ENCODE measurements at regions not wholly inside any gene's neighbourhood (a gene's known extent, or its start where the extent isn't known, plus 50 kb on each side); places are given as distances from the start of the nearest gene placed in this dataset.

DNA sequence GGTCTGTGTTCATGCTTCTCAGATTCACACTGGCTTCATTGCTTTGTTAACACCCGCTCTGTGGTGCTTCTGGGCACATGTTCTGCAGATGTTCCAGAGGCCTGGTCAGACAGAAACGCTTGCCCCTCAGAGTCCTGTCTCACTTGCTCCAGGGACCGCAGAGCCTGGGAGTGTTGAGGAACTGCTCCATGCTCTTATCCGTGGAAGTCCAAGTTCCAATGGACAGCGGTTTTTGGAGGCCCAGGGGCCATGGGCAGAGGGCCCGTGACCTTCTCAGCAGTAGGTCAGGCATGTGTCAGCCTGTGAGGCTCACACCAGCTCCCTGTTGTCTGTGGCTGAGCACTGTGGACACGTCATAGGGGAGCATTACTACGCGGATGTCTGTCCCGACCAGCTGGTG lies 364.7 kb upstream of the IRX1 start:
- no peak overlapping the region for H3K9ac ChIP-seq (ENCODE audit: insufficient read depth, low read length, poor library complexity, severe bottlenecking)
- H3K4me2 ChIP-seq (replicated peaks; ENCODE audit: extremely low read depth, low read length, poor library complexity, severe bottlenecking) = no peak overlapping the region
- Mint-ChIP-seq H3K4me3 (no peak overlapping the region), H3K36me3 (no peaks in the 10 kb centered on the region), H3K4me1 (no peaks in the 10 kb centered on the region), H3K27me3 (ENCODE audit: low read depth in 3 of 3) (peaks cover 0 to 4% (median 1%) of the 10 kb centered on the region in 3 donors), H3K27ac (no peak overlapping the region), H3K9me3 (peaks cover under 1 to 11% (median 6%) of the 10 kb centered on the region in 7 donors)
- H3K9me3 ChIP-seq (replicated peaks in 1 of 2; ENCODE audit: control insufficient read depth in 1 of 2, insufficient read depth in 1 of 2, low read length in 2 of 2) = peaks cover 10 to 25% of the 10 kb centered on the region in 2 donors
- H3K4me1 ChIP-seq (ENCODE audit: control insufficient read depth in 1 of 2, insufficient read depth in 2 of 2, low read length in 2 of 2) = no peaks in the 10 kb centered on the region
- H2AFZ ChIP-seq (ENCODE audit: insufficient read depth, low read depth, low read length, poor library complexity, severe bottlenecking) = no peak overlapping the region
- no peaks in the 10 kb centered on the region for H3K79me2 ChIP-seq (ENCODE audit: insufficient read depth, low read length)
- no peaks in the 10 kb centered on the region for H3K27me3 ChIP-seq (ENCODE audit: control insufficient read depth in 2 of 2, insufficient read depth in 2 of 2, low read length in 2 of 2)
- TF ChIP-seq, protein P1, sequence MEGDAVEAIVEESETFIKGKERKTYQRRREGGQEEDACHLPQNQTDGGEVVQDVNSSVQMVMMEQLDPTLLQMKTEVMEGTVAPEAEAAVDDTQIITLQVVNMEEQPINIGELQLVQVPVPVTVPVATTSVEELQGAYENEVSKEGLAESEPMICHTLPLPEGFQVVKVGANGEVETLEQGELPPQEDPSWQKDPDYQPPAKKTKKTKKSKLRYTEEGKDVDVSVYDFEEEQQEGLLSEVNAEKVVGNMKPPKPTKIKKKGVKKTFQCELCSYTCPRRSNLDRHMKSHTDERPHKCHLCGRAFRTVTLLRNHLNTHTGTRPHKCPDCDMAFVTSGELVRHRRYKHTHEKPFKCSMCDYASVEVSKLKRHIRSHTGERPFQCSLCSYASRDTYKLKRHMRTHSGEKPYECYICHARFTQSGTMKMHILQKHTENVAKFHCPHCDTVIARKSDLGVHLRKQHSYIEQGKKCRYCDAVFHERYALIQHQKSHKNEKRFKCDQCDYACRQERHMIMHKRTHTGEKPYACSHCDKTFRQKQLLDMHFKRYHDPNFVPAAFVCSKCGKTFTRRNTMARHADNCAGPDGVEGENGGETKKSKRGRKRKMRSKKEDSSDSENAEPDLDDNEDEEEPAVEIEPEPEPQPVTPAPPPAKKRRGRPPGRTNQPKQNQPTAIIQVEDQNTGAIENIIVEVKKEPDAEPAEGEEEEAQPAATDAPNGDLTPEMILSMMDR (IDR thresholded peaks at IDR 0.05) = no peak
- H3K27ac ChIP-seq (ENCODE audit: low read depth in 1 of 2, low read length in 2 of 2) = no peak overlapping the region
- H4K20me1 ChIP-seq (ENCODE audit: insufficient read depth, low read length) = no peaks in the 10 kb centered on the region
- no peak for DNase-seq
- intact Hi-C loops (cut with micrococcal nuclease) = no loop called here
- 84% methylated on average over 8 of the region's 10 CpGs for WGBS (ENCODE audit: insufficient coverage)
- H3K36me3 ChIP-seq (replicated peaks in 1 of 2; ENCODE audit: control insufficient read depth in 1 of 2, insufficient read depth in 2 of 2, low read length in 2 of 2) = no peaks in the 10 kb centered on the region
- no peak overlapping the region for H3K4me3 ChIP-seq (replicated peaks in 1 of 3; ENCODE audit: low read depth in 2 of 3, low read length in 3 of 3)

DNA sequence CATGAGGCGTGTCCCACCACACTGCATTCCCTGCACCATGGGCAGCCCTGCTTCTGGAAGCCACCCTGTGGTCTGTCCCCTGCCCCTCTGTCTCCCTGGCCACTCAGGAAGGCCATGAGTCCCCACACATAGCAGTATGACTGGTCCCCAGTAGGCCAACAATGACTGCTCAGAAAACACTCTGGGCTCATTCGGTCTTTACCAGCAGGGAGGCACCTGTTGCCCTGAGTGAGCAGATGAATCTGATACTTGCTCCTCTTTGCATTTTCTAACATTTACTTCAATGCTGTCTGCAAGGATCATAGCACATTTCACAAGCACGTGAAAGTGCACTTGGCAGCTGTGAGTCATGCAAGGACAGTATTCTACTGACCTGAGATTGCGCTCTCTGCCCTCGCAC lies 365.4 kb upstream of the IRX1 start:
- no peak overlapping the region for H3K4me3 ChIP-seq (replicated peaks in 1 of 3; ENCODE audit: low read depth in 2 of 3, low read length in 3 of 3)
- Mint-ChIP-seq H3K9me3 (peaks cover 0 to 10% (median 8%) of the 10 kb centered on the region in 7 donors), H3K4me1 (no peaks in the 10 kb centered on the region), H3K27ac (no peak overlapping the region), H3K27me3 (ENCODE audit: low read depth in 3 of 3) (peaks cover 0 to 4% (median 1%) of the 10 kb centered on the region in 3 donors), H3K4me3 (no peak overlapping the region), H3K36me3 (no peaks in the 10 kb centered on the region)
- no peaks in the 10 kb centered on the region for H3K27me3 ChIP-seq (ENCODE audit: control insufficient read depth in 2 of 2, insufficient read depth in 2 of 2, low read length in 2 of 2)
- no peaks in the 10 kb centered on the region for H3K79me2 ChIP-seq (ENCODE audit: insufficient read depth, low read length)
- DNase-seq = no peak
- H3K27ac ChIP-seq (ENCODE audit: low read depth in 1 of 2, low read length in 2 of 2) = no peak overlapping the region
- no peaks in the 10 kb centered on the region for H4K20me1 ChIP-seq (ENCODE audit: insufficient read depth, low read length)
- H3K36me3 ChIP-seq (replicated peaks in 1 of 2; ENCODE audit: control insufficient read depth in 1 of 2, insufficient read depth in 2 of 2, low read length in 2 of 2) = no peaks in the 10 kb centered on the region
- H3K4me1 ChIP-seq (ENCODE audit: control insufficient read depth in 1 of 2, insufficient read depth in 2 of 2, low read length in 2 of 2) = no peaks in the 10 kb centered on the region
- WGBS (ENCODE audit: insufficient coverage) = 87% methylated on average over 5 of the region's 5 CpGs
- H3K9ac ChIP-seq (ENCODE audit: insufficient read depth, low read length, poor library complexity, severe bottlenecking) = no peak overlapping the region
- TF ChIP-seq, protein P1 (IDR thresholded peaks at IDR 0.05) = no peak
- H2AFZ ChIP-seq (ENCODE audit: insufficient read depth, low read depth, low read length, poor library complexity, severe bottlenecking) = no peak overlapping the region
- intact Hi-C loops (cut with micrococcal nuclease) = no loop called here
- no peak overlapping the region for H3K4me2 ChIP-seq (replicated peaks; ENCODE audit: extremely low read depth, low read length, poor library complexity, severe bottlenecking)
- H3K9me3 ChIP-seq (replicated peaks in 1 of 2; ENCODE audit: control insufficient read depth in 1 of 2, insufficient read depth in 1 of 2, low read length in 2 of 2) = peaks cover 4 to 20% of the 10 kb centered on the region in 2 donors
